ENCODE measurements at regions not wholly inside any gene's neighbourhood (a gene's known extent, or its start where the extent isn't known, plus 50 kb on each side); places are given as distances from the start of the nearest gene placed in this dataset.

GRCh38 chr3:25872200-25872877 lies 82.4 kb downstream of the OXSM start:
- H3K27ac ChIP-seq: no peak overlapping the region
- CTCF ChIA-PET: no interaction called here
- no peak for TF ChIP-seq CTCF (conservative IDR thresholded peaks at IDR 0.05; ENCODE audit: low read depth)
- POLR2A ChIA-PET (ENCODE audit: low non-redundant PET): no interaction called here
- no peak for DNase-seq (ENCODE audit: low spot score)

GRCh38 chr3:25883492-25883891 lies 93.6 kb downstream of the OXSM start:
- ChIA-PET POLR2A (ENCODE audit: low non-redundant PET) (no interaction called here), CTCF (no interaction called here)
- DNase-seq (ENCODE audit: low spot score): no peak
- TF ChIP-seq CTCF (conservative IDR thresholded peaks at IDR 0.05; ENCODE audit: low read depth): no peak
- no peak overlapping the region for H3K27ac ChIP-seq

GRCh38 chr3:25884981-25885380 lies 95.1 kb downstream of the OXSM start:
- no peak for TF ChIP-seq CTCF (conservative IDR thresholded peaks at IDR 0.05; ENCODE audit: low read depth)
- ChIA-PET CTCF (no interaction called here), POLR2A (ENCODE audit: low non-redundant PET) (no interaction called here)
- no peak for DNase-seq (ENCODE audit: low spot score)
- no peak overlapping the region for H3K27ac ChIP-seq

- H3K27ac ChIP-seq: no peak overlapping the region
- ChIA-PET POLR2A (ENCODE audit: low non-redundant PET) (no interaction called here), CTCF (interaction anchor here (0.6 kb wide), 1 partner anchor 468 kb away, joined by 3 read pairs; no protein-coding TSS in a partner anchor)
- no peak for TF ChIP-seq CTCF (conservative IDR thresholded peaks at IDR 0.05; ENCODE audit: low read depth)
- peak; percentile 71 for DNase-seq (ENCODE audit: low spot score)
These were observed 95.7 kb downstream of the OXSM start for GRCh38 chr3:25885544-25885943.

- H3K27ac ChIP-seq: no peak overlapping the region
- DNase-seq (ENCODE audit: low spot score): no peak
- ChIA-PET CTCF (no interaction called here), POLR2A (ENCODE audit: low non-redundant PET) (no interaction called here)
- no peak for TF ChIP-seq CTCF (conservative IDR thresholded peaks at IDR 0.05; ENCODE audit: low read depth)
These were observed 98.0 kb downstream of the OXSM start for GRCh38 chr3:25887907-25888306.

- TF ChIP-seq CTCF (conservative IDR thresholded peaks at IDR 0.05; ENCODE audit: low read depth): no peak
- H3K27ac ChIP-seq: no peak overlapping the region
- no peak for DNase-seq (ENCODE audit: low spot score)
- CTCF ChIA-PET: no interaction called here
- POLR2A ChIA-PET (ENCODE audit: low non-redundant PET): no interaction called here
These were observed 99.1 kb downstream of the OXSM start for GRCh38 chr3:25888892-25889524.

Data from RWPE1 (cell line).